ENCODE measurements at regions not wholly inside any gene's neighbourhood (a gene's known extent, or its start where the extent isn't known, plus 50 kb on each side); places are given as distances from the start of the nearest gene placed in this dataset.
"Not testable (repeated sequence)": the region's sequence is repeated elsewhere in the genome, so short reads cannot be mapped to it uniquely, and the experiment has no call there.

DNA sequence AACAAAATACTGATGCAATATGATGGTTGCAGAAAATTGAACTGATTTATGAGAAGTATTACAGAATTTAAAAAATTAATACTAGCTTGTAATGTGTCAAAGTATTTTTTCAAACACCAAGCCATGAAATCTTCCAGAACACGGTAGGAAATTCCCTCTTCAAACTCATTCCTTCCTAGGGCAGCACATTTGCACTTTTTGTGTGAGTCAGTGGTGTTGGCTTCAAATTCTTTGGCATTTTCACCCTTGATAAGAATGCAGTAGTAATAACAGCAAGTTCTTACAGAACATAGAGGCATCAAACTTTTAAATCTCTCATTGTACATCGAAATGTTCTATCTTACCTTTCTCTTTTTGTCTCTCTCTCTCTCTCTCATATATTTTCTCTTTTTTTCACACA is 191.8 kb downstream of the CGGBP1 start:
- no peak for DNase-seq

DNA sequence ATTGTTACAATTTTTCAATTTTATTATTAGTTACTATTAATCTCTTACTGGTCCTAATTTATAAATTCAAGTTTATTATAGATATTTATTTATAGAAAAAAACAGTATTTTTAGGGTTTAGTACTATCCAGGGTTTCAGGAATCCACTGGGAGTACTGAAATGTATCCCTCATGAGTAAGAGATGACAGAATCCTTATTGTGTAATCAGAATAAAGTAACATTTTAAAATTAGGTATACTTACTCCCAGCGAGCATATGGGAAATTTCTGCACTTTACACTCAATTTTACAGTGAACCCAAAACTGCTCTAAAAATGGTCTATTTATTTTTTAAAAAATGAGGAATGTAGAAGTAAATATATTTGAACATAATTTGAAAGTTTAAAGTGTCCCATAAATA is 202.7 kb downstream of the CGGBP1 start:
- no peak for DNase-seq

DNA sequence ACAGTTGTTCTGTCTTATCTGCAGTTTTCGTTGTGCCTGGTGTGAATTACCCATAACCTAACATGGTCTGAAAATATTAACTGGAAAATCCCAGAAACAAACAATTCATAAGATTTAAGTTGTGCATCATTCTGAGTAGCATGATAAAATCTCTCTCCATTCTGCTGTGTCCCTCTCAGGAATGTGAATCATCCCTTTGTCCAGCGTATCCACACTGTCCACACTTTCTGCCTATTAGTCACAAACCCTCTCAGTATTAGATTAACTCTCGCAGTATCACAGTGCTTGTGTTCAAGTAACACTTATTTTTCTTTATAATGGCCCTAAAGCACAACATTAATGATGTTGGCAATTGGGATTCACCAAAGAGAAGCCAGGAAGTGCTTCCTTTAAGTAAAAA is 203.2 kb downstream of the CGGBP1 start:
- DNase-seq, result no peak

DNA sequence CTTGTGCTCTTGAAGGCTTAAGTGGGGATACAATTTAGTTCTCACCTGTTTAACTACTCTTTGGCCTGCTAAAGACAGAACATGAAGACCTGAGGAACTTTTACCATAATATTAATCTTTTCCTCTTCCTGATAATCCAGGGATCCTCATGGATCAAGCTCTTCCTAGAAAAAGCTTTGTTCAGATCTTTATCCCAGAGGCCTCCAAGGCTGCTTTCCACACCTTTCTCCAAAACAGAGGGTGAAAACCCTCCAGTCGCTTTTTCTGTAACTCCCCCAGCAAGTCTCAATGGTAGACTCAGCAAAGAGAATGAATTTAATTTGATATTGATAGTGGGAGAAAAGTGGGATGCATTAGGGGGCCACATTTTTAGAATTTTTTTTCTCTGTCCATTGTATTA is 203.6 kb downstream of the CGGBP1 start:
- DNase-seq, result no peak

DNA sequence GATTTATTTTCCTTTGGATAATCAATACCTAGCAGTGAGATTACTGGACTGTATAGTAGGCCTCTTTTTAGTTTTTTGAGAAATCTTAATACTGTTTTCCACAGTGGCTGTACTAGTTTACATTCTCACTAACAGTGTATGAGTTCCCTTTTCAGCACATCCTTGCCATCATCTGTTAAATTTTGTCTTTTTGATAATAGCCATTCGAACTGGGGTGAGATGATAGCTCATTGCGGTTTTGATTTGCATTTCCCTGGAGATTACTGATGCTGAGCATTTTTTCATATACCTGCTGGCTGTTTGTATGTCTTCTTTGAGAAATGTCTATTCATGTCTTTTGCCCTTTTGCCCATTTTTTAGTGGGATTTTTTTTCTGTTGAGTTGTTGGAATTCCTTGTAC is 210.8 kb downstream of the CGGBP1 start:
- DNase-seq, result no peak

DNA sequence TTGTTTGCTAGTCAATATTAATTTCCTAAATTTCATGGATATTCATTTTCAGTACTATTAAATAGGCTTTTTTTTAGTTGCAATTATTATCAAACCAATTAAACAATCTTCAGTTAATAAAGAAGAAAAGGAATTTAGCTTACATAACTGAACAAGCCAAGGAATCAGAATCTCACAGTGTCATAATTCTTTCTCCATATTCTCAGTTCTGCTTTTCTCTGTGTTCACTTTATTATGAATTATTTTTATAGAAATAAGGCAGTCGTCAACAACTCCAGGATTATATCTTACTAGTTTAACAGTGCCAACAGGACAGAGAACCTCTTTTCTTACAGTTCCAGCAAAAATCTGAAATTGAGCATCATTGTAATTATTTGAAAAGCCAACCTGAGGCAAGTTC is 221.7 kb downstream of the CGGBP1 start:
- DNase-seq, result no peak

DNA sequence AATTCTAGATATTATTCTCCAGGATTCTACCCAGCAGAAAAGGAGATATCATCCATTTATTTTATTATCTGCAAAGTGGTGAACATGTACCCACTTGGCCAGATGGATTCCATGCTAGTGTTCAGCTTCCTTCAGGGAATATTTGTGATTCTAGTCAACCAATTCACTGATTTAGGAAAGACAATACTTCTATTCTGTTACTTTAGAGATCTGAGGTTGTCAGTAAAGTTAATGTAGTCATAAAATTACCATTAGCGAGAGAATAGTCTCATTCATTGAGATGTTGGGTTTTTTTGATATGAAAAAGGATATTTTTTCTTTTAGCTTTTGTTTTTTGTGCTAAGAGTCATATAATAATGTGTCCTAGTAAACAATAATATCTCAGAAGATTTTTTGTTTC is 222.8 kb downstream of the CGGBP1 start:
- no peak for DNase-seq

DNA sequence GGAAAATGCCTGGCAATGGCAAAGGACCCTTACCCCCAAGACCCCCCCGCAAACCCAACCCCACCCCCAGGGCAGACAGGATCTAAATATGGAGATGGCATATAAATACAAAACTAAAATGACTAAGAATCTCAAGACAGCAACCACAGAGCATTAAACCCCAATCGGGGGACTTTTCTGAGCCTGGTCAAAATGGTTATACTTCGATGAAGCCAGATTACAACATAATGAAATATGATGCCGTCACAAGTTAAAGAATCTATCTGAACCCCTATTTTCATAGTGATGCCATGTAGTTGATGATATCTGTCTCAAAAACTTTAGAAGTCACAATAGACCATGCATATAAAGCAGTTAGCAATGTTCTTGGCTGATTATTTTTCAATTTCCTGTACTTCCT is 223.6 kb downstream of the CGGBP1 start:
- no peak for DNase-seq

DNA sequence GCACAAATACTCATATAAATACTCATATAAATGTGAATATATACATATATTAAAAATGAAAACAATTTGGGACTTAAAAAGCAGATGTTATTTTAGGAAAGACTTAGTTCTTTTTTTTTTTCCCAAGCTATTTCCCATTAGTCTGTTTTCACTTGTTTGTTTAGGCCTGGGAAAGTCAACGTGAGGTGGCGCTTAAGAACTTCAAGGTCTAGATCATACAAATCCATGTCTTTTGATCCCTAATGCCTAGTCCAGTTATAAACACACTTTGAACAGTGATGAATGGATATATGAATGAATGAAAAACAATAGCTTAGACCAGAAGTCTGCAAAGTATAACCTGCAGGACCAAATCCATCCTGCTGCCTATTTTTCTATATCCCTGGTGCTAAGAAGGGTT is 224.5 kb downstream of the CGGBP1 start:
- DNase-seq, result no peak

DNA sequence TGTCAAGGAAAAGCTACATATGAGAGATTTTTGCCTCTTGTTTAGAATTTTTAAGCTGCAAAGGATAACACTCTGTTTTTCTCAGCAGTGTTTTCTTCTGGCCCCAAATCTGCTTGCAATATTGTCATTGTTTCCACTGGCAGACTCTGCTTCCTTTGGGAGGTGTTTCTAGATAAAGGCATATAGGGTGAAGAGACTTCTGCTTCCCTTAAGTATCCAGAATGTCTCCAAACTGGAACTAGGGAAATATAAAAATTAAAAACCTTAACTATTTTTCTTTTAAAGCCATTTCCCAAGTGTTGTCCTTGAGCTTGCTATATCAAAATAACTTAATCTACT is 225.8 kb downstream of the CGGBP1 start:
- DNase-seq, result no peak

DNA sequence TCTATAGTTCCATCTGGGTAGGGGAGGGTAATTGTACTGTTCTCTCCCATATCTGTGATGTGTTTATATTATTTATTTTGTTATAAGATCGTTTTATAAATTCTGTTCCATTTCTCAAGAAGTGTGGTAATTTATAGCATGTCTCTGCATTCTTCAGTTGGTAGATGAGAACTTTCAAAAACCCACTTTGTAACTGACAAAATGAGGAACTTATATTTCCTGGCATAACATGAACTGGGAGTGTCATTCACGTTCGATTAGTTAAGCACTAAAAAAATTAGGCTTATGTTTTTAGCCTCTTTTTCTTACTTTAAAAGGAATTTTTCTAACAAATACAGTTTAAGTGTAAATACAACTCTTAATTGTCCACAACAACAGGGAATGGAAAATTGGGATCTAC is 230.8 kb downstream of the CGGBP1 start:
- no peak for DNase-seq

DNA sequence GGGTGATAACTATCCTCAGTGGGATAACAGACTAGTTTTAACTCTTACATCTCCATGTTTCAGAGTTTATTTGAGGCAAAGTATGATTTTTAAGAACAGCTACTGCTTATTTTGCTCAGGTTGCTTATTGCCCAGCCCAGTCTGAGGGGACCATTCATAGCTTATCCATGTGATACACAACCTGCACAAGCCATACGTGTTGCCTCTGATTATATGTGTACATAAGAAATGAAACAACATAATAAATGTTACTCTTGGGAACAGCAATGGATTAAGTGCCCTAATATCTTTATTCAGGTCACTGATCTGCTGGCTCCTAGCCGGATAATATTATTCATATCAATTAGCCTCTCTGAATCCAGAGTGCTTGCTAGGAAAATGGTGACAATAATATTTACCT is 236.2 kb downstream of the CGGBP1 start:
- DNase-seq, result no peak

DNA sequence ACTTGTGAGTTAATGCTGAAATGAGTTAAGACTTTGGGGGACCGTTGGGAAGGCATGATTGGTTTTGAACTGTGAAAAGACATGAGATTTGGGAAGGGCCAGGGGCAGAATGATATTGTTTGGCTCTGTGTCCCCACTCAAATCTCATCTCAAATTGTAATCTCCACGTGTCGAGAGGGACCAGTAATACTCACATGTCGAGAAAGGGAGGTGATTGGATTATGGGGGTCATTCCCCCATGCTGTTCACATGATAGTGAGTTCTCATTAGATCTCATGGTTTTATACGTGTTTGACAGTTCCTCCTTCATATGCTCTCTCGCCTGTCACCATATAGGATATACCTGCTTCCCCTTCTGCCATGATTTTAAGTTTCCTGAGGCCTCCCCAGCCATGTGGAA is 245.3 kb downstream of the CGGBP1 start:
- DNase-seq, result not testable (repeated sequence)

DNA sequence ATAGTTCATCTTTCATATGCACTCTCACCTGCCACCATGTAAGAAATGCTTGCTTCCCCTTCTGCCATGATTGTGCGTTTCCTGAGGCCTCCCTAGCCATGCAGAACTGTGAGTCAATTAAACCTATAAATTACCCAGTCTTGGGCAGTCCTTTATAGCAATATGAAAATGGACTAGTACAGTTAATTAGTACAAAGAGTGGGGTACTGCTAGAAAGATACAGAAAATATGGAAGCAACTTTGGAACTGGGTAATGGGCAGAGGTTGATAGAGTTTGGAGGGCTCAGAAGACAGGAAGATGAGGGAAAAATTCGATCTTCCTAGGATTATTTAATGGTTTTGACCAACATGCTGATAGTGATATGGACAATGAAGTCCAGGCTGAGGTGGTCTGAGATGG is 246.9 kb downstream of the CGGBP1 start:
- DNase-seq, result no peak

DNA sequence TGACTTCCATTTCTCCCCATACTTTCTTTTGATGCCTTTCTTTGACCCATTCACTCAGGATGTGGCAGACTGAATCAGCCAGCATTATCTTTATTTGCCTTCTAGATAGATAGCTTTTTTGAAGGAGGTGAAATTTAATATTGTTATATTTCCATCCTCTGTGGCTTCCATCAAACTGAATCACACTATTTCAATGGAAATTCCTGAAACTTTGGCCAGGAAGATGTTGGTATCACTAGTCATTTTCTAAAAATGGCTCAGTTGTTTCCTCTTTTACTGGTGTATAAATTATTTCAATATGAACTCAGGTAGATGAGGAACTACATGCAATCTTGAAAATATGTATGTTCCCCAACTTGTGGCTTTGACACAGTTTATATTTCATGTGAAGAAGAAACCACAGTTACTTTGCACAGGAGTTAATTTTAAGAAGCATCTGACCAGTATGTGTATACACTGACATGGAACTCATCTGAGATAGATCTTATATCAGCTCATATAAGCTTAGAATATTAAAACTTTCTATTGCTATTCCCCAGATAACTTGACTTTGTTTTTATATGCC is 248.3 kb downstream of the CGGBP1 start:
- DNase-seq, result no peak

DNA sequence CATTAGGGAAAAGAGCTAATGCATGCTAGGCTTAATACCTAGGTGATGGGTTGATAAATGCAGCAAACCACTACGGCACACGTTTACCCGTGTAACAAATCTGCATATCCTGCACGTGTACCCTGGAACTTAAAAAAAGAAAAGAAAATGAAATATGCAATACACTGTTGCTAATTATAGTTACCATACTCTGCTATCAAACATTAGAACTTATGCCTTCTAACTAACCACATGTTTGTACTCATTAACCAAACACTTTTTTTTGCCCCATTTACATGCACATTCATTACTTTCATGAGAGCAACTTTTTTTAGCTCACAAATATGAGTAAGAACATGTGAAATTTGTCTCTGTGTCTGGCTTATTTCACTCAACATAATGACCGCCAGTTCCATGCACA is 253.1 kb downstream of the CGGBP1 start:
- DNase-seq, result no peak

DNA sequence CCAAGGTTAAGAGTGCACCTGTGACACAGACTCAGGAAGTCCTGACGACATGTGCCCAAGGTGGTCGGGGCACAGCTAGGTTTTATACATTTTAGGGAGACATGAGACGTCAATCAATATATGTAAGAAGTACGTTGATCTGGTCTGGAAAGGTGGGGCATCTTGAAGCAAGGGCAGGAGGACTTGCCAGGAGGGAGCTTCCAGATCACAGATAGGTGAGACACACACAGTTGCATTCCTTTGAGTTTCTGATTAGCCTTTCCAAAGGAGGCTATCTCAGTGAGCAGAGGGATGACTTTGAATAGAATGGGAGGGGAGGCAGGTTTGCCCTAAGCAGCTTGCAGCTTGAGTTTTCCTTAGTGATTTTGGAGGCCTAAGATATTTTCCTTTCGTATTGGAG is 257.4 kb downstream of the CGGBP1 start:
- DNase-seq, result no peak

DNA sequence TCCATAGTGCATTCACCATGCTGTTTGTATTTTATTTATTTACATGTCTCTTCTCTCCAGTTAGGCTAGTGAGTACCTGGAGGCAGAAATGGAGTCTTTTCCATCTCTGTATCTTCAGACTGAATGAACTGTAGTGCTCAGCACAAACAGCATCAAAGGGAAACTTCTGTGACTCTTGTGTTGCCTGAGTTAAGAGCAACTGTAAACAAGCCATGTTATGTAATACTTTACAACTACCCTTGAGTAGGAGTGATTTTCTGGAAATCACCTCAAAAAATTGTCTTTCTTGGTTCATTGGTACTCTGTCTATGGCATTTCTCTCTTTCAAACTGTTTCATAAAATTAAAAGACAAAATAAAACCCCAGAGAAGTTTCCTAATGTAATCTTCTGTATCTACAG is 258.3 kb downstream of the CGGBP1 start:
- DNase-seq, result no peak

DNA sequence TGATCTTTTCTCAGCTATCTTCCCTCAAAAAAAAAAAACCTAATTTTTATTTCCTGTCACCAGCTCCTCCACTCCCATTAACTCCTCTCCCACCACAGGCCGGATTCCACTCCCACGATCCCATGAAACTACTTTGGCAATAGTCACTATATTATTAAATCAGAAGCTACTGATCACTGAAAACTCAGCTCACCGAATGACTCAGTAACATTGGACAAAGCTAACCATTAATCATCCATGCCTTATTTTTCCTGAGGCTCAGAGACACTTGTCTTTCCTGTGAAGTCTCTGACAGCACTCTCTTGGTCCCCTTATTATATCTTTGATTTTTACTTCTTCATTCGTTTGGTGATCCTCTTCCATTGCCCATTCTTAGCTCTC is 260.2 kb downstream of the CGGBP1 start:
- DNase-seq, result no peak

DNA sequence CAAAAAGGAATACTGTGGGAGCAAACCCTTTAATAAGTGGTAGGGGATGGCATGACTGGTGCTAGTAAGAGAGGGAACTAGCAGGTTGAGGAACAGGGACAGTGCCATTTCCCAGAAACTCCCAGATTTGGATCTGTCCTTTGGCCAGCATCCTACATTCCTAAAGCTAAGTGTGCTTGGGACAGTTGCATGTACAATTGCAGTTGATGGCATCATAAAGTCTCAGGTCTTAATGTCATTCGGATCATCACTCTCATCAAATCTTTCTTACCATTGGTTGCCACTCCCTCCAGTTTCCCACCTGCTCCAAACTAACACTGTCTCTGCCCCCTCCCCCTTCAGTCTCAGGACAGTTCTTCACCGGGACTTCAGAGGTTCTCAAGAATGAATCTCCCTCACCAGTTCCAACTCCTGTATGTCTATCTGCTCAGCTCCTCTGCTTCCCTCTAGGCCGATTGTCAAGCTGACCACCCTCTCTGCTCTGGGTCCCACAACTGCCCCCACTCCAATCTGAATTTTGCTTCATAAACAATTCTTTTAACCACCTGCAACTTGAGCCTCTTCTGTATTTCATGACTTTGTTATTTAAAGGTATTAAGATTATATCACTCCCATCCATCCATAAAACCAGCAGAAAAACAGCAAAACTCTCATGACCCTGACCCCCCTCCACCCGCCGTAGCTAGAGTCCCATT is 260.8 kb downstream of the CGGBP1 start:
- DNase-seq, result no peak

DNA sequence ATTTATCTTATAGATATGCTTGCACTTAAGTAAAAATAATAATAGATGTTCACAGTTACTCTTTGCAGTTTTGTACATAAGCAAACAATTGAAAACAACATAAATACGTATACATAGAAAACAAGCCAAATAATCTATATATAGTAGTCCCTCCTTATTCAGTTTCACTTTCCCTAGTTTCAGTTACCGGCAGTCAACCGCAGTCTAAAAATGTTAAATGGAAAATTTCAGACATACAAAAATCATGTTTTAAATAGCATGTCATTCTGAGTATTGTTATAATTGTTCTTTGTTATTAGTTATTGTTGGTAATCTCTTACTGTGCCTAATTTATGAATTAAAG is 262.0 kb downstream of the CGGBP1 start:
- DNase-seq, result no peak

DNA sequence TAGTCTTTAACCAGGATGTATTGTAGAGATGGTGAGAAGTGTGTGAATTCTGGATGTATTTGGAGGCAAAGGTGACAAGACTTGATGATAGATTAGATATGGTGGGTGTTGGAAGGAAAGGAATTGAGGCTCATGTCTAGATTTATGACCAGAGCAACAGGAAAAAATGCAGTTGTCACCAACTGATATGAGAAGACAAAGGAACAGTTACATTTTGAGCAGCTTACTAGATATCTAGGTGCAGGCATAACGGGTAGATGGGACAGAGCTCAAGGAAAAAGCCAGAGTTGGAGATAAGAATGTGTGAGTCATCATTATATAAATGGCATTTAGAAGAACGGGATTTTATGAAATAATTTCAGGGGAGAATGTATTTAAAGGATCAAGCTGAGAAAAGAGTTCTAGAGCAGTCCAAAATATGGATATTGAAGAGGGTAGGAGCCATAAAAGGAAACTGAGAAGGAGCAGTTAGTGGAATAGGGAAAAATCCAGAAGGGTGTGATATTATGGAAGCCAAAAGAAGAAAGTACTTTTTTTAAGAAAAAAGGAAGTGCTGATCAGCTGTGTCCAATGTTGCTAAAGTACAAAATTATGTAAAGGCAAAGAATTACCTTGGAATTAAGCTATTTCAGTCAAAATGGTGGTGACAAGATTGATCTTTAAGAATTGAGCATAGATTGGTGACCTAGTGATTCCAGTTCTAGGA is 262.5 kb downstream of the CGGBP1 start:
- no peak for DNase-seq

DNA sequence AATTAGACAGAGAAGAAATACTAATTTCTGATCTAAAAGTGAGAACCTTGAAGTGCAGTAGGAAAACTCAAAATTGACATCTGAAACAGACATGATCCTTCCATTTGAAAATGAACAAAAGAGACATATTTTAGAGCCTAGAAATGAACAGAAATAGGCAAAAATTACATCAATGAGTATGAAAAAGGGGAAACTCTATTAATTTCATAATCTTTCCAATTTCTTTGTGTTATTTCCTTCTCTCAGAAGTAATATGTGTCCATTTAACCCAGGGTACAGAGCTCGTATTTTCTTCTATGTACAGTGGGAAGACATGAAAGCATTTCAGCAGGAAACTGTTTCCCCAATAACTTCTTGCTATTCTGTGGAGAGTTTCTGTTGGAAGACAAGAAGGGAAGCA is 263.1 kb downstream of the CGGBP1 start:
- DNase-seq, result no peak

DNA sequence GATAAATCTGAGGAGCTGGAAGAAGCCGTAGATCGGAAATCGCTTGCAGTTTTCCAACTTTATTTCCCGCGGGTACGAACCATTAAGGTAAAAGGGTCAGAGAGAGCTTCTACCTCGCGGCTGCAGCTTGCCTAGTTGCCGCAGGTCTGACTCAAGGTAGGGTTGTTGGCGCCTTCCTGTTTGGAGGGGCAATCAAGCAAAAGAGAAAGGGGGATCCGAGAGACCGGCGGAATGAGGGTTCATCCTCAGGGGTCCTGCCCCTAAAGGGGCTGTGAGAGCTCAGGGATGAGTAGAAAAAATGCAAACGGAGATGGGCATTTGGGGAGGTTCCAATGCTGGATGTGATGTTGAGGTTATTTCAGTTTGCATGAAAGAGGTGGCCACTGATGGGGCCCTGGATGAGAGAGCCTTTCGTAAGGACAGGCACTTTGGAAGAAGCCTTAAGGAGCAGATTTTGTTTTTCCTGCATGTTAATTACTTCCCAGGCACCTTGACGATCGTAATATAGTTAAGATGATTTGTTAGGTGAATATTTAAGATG is 265.4 kb downstream of the CGGBP1 start:
- DNase-seq, result no peak

Data from DMS153 (cell line).